GM18508 (cell line): ENCODE measurements at regions not wholly inside any gene's neighbourhood (a gene's known extent, or its start where the extent isn't known, plus 50 kb on each side); places are given as distances from the start of the nearest gene placed in this dataset.
"Not testable (repeated sequence)": the region's sequence is repeated elsewhere in the genome, so short reads cannot be mapped to it uniquely, and the experiment has no call there.

Source experiments
- ATAC-seq: cut with Tn5 transposase; IDR thresholded peaks from one replicate; pipeline ENCODE4 v1.9.1; 2021; ENCODE audit warnings: moderate number of reproducible peaks; ENCODE audit not compliant: insufficient read depth, unreplicated experiment

DNA sequence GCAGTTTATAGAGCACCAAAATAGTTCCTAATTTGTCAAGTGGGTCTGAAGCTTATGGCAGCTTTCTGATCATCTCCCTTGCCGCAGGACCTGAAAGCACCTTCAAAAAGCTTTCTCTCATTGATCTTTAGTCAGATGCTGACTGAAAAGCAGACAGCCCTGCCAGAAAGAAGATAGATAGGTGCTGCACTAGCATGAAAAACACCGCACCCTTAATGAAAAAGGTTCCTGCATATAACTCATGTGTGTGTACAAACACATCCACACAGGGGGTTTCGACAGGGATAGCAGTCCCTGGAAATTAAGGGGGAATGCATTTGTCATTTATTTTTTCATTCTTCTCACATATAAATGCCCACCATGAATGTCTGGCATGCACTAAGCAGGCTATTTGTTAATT is 361.7 kb upstream of the SNX7 start:
- no peak for ATAC-seq

DNA sequence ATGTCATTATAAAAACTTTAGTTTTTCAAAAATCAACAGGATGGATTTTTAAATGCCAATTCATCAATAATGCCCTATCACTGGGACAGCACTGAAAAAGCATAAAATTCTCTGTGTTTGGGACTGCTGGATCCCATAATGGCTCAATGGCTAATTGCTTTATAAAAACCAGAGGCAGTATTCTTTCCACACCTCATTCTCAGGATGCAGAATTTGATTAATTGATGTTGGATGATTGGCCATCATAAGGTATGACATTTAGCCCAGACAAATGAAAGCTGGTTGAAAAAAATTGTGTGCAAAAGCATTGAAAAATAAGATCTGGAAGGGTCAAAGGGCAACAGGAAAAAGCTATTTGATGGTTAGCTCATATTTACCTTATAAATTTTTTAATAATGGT is 362.2 kb upstream of the SNX7 start:
- no peak for ATAC-seq

DNA sequence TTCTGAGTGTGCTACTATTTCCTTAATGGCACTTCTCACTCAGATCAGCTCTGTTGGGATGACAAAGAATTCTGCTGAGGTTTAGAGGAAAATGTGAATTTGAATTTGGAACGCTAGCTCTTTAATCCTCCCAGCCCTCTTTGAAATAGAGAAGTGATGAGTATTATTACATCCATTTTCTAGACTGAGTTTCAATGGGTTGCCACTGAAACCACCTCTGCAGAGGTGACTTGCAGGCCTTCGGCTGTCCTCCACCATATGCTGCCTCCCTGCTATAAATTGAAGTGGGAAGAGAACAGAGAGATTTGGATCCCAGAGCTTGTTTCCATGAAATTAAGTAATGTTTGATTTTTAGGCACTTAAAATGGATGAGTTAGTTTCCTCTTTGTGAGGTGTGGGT is 363.2 kb upstream of the SNX7 start:
- no peak for ATAC-seq

DNA sequence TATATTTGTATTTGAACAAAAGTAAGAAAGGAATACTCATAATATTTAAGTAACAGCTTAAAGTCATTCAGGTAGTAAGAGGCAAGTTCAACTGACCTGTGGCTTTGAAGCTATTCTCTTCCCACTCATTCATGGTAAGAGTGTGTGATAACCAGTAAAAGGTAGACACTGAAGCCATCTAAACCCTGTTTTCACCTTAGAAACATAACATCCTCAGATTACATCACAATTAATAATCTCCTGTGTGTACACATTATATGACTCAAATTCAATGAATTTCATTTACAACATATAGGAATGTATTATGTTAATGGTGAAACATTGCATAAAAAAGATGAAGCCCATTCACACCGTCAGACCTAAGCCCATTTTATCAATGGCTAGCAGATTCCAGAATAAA is 364.8 kb upstream of the SNX7 start:
- no peak for ATAC-seq

DNA sequence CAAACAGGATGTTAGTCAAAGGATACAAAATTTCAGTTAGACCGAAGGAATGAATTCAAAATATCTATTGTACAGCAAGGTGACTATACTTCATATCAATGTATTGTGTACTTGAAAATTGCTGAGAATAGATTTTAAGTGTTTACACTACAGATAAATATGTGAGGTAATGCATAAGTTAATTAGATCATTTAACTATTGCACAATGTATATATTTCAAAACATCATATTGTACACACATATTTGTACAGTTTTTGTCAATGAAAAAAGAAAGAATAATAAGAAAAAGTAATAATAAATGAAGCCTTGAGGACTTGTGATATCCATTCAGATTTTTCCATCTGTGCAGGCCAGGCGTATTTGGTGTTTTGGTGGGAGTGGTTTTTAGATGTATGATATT is 367.4 kb upstream of the SNX7 start:
- ATAC-seq: no peak

DNA sequence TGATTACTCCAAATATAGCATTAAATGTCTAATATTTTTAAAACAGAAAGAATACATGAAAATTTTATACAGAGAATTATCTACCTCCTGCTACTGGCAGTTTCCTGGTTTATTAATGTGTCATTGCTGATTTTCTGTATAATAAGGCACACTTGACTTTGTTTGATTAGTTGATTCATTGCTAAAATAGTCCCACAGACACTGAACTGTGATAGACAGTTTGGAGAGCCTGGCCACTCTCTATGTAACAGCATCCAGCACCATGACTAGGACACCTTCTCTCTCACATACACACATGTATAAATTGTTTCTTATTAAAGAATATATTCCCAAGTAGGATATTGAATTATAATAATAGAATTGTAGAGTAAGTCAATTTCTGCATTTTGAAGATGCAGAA is 368.5 kb upstream of the SNX7 start:
- no peak for ATAC-seq

DNA sequence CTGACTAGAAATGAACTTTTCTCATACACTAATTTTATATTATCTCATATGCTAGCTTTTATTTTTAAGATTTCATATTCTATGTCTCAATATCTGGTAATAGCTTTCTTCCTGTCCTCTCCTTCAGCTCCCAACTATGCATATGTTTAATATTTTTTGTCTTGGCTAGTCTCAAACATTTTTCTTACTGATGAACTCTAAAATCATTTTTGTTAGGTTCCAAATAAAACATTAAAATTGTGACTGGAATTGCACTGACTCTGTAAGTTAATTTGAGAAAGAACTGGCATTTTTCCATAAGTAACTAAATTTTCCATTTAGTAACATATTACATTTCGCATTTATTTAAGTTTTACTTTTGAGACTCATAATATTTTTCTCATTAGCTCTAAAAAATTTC is 368.5 kb upstream of the DPYD start:
- no peak for ATAC-seq

DNA sequence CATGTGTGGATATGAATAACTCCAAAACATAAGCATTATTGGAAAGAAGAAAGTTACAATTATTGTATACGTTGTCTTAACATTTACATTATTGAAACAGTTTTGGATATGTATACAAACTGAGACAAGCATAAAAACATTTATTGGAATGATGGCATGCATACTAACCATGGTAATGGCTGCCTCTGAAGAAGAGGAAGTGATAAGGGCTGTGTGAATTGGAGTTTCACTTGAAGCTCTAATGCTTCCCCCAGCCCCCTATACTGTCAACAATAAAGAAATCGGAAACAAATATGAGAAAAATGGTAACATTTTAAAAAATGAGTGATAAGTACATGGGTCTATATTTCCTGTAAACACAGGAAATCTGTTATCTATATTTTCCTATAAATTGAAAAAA is 367.7 kb upstream of the DPYD start:
- ATAC-seq: no peak

DNA sequence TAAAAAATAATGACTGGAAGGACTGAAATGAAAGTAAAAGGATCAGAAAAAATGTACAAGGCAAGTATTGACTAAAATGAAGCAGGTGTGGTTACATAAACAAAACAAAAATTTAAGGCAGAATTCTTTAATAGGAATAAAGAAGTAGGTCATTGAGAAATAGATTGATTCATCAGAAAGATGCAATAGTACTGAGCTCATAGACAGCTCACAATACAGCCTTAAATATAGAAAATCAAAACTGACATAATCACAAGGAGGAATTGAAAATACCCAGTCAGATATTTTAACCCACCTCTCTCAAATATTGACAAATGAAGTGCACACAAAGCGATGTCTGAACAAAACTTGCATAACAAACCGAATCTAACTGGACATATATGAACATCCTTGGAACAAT is 366.8 kb upstream of the DPYD start:
- no peak for ATAC-seq

DNA sequence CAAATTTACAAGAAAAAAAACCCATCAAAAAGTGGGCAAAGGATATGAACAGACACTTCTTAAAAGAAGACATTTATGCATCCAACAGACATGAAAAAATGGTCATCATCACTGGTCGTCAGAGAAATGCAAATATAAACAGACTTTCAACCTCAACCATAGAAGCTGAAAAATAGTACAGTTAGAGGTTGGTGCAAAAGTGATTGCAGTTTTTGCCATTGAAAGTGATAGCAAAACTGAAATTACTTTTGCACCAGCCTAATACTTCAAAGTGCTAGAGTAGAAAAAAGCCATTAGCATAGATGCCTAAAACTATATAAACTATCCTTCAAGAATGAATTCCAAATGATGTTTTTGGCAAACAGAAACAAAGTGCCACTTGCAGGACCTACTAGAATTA is 365.8 kb upstream of the DPYD start:
- no peak for ATAC-seq

DNA sequence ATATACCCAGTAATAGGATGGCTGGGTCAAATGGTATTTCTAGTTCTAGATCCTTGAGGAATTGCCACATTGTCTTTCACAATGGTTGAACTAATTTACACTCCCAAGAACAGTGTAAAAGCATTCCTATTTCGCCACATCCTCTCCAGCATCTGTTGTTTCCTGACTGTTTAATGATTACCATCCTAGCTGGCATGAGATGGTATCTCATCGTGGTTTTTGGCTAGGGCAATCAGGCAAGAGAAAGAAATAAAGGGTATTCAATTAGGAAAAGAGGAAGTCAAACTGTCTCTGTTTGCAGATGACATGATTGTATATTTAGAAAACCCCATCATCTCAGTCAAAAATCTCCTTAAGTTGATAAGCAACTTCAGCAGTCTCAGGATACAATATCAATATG is 364.5 kb upstream of the DPYD start:
- ATAC-seq: not testable (repeated sequence)

DNA sequence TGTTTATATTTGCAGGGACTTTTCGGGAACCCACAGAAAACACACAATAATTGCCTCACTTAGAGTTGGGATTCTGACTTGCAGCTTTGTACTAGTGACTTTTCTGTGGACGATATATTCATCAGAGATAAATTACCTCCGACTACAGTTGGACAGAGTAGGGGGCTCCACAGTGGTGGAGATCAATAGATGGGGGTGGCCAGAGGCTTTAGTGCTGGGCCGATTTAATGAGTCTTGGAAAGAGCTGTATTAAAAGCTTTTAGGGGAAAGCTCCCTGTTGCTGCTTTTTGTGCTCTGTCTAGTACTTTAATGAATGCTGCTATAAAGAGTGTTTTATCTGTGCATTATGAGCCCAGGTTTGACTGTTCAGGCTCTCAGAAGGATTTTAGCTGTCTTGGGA is 359.2 kb upstream of the DPYD start:
- no peak for ATAC-seq

DNA sequence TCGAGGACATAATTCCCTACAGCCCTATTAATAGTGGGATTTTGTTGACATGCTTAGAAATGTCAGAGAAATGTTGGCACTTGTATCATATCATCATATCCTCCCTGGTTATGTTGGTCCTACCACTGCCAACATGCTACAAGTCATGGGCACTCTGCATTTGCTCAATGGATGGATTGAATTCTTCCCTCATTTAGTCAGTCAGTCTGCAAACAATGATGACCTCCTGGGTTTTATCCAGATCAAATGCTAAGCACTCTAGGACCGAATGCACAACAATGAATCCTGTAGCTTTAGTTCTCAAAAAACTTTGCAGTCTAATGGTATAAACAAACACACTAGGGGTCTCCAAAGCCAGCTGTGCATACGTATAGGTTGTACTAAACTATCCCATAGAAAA is 357.2 kb upstream of the DPYD start:
- no peak for ATAC-seq

DNA sequence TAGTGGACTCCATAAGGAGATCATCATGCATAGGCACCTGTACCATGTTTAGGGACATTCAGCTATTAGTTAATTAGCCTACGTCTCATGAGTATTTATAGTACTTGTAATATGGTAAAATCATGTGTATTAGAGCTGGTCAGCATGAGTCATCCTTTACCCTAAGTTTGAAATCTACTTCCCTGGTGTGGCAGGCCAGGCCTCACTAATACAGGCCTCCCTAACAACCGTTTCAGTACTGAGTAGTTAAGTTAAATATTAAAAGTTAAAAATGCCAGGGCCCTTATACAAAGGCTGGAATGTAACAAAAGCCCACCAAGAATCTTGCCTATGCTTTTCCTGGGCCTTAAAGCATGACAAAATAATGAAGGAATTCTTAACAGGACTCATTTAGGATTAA is 356.3 kb upstream of the DPYD start:
- ATAC-seq: no peak

DNA sequence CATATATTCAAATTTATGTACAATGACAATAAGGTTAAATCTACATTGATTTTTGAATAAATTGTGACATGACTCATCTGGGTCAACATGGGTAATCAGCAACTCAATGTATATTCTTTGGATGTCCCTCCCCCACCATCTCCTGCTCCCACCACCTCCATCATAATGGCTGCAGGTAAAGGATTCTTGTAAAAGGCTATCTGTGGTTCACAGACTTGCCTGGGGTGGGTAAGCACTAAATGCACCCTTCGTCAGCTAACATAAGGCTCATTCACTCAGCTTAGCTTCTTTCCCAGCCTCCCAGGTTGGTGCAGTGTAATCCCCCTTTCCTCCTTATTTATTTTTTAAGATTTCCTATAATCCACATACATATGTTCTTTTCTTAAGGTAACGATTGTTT is 355.7 kb upstream of the DPYD start:
- ATAC-seq: no peak

DNA sequence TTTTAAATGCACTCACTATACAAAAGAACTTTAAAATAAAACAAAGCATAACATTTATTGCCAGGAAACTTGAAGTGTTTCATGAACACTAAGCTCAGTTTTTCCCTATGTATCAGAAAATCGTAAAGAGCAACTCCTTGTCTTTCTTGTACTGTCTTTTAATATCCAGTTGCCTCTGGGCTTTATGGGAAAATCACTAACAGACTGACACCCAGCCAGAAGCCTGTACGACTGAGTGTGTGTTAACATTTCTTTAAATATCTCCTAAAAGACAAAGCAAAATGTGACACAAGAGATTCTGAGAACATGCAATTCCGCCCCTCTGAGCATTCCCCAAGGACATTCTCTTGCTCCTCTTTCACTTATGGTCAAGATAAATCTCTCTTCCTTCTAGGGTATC is 347.5 kb upstream of the DPYD start:
- ATAC-seq: no peak

DNA sequence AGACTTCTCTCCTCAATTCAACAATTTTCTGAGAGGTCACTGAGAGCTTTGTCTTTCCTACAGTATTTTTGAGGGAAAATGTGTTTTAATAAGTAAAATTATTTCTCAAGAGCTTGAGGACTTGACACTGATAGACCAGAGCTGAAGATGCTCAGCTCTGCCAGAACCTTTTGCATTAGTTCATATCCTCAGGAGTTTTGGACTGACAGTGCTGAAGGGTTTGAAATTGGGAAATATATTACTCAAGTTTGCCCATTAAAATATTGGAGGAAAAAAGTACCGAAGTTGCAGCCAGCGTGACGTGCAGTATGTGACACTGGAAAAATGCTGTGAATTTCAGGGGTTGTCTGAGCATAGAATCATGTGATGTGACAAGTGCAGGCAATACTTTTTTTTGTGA is 346.6 kb upstream of the DPYD start:
- ATAC-seq: no peak

DNA sequence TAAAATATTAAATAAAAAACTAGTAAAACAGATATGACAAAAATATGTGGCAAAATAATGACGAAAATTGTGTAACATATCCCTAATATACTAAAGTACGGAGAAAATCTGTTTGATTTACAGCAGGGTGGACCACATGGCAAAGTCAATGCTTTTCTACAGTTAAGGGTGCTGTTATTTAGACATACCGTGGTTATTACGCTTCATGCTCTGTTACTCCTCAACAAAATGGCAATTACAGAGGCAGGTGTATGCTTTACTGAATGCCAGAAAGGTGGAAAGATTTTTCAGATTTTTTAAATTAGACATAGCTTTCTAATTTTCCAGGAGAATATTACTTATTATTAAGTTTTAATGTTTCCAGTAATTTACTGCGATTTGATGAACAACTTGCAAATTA is 343.9 kb upstream of the DPYD start:
- no peak for ATAC-seq

DNA sequence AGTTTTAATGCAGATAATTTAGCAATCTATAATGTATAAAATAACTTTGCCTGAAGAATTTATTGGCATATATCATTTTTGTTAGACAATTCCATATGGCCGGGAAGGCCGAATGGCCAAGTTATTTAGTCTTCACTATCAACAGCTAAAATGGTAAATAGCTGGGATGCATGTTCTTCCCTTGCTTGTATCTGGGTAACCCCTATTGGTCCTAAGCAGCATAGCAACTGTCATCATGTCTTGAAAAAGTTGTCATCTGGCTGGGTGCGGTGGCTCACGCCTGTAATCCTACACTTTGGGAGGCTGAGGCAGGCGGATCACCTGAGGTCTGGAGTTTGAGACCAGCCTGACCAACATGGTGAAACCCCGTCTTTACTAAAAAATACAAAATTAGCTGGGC is 340.0 kb upstream of the DPYD start:
- ATAC-seq: no peak

DNA sequence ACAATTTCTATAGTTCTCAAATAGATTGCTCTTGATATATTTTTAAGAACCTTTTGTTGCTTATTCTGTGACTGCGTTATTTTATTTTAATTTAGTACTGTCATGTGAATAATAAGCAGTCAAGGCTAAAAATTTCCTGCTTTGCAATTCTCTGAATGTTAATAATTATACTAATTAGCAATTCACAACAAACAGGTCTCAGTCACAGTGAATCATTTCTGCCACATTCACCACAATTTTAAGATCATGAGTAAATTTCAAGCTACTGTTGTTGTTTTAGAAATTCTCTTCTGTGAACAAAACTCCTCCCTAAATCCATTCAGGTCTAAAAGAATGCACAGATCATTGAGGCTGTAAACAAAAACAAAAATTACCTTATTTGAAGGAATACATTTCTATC is 339.6 kb upstream of the DPYD start:
- no peak for ATAC-seq

DNA sequence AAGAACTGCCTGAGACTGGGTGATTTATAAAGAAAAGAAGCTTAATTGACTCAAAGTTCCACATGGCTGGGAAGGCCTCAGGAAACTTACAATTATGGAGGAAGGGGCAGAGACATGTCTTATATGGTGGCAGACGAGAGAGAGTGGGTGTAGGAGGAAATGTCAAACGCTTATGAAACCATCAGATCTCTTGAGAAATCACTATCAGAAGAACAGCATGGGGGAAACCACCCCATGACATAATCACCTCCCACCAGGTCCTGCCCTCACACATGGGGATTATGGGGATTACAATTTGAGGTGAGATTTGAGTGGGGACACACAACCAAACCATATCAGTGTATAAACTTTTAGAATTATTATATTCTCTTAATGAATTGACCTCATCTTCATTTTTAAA is 335.9 kb upstream of the DPYD start:
- no peak for ATAC-seq

DNA sequence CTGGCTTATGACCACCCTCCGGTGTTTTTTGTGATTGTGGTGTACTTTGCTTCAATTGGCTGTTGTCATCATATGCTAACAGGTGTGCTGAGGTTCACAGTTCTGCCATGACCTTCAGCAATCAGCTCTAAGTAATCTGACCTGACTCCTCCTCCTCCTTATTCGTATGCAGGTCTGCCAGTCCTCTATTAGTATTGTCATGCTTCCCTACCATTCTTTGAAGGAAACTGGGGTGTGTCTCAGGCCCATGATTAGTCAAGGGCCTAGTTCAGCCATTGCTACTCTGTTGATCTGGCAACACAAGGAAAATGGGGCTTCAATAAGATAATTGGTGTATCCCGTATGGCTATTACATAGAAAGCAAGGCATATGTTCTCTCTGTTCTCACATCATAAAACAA is 332.3 kb upstream of the DPYD start:
- ATAC-seq: no peak

DNA sequence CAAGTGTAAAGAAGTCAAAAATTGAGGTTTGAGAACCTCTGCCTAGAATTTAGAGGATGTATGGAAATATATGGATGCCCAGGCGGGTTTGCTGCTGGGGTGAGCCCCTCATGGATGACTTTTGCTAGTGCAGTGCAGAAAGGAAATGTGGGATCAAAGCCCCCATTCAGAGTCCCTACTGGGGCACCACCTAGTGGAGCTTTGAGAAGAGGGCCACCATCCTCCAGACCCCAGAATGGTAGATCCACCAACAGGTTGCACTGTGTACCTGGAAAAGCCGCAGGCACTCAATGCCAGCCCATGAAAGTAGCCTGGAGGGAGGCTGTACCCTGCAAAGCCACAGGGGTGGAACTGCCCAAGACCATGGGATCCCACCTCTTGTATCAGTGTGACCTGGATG is 330.7 kb upstream of the DPYD start:
- no peak for ATAC-seq

DNA sequence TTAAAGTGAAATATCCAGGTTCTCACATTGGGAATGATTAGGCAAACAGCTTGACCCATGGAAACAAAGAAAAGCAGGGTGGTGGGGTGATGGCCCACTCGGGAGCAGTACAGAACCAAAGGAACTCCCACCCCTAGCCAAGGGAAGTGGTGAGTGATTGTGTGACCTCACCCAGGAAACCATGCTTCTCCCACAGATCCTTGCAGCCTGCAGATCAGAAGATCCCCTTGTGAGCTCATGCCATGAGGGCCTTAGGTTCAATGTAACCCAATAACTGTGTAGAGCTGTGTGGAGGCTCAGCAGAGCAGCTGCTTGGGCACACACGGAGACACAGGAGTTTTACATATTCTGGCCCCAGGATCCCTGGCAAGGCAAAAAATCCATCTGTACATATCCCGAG is 311.8 kb upstream of the DPYD start:
- ATAC-seq: no peak
